PC-9 (cell line): ENCODE measurements at regions not wholly inside any gene's neighbourhood (a gene's known extent, or its start where the extent isn't known, plus 50 kb on each side); places are given as distances from the start of the nearest gene placed in this dataset.

ENCODE experiments used
- BruUV-seq: library from RNA; stranded (reverse); fragments of 400-500 nt; replicated peaks from 2 replicates; lab custom pipeline; 2021; lab: Mats Ljungman, UMichigan
- CTCF ChIA-PET: fragments of 300-600 bp; sonication (Branson Sonifier 250); formaldehyde crosslinking; loops from one replicate; lab custom pipeline; 2022; ENCODE audit warnings: antibody characterized with exemption; lab: Charles Lee
- POLR2A ChIA-PET: fragments of 300-600 bp; sonication (Branson Sonifier 250); formaldehyde crosslinking; loops from one replicate; lab custom pipeline; 2022; ENCODE audit warnings: antibody characterized with exemption; ENCODE audit not compliant: unreplicated experiment; lab: Charles Lee
- DNase-seq, 2 experiments: peaks; one replicate each; pipeline versions ENCODE4 v3.0.0 to v3.0.0-alpha.2; 2015 to 2022; ENCODE audit warnings: mixed read lengths in 1 of 2
- H2AFZ ChIP-seq: fragments of 200-600 bp; sonication (generic); 2 replicates; pipeline ENCODE4 v1.8.1; 2017; ENCODE audit warnings: antibody characterized with exemption
- H3F3A ChIP-seq: fragments of 200-600 bp; sonication (generic); 2 replicates; pipeline ENCODE4 v1.8.1; 2017; ENCODE audit warnings: antibody characterized with exemption, mild to moderate bottlenecking, low read depth; ENCODE audit not compliant: insufficient read depth
- H3K27ac ChIP-seq: fragments of 200-600 bp; sonication (generic); 2 replicates; pipeline ENCODE4 v1.6.1; 2016; ENCODE audit warnings: mixed run types
- H3K27me3 ChIP-seq: fragments of 200-600 bp; sonication (generic); 2 replicates; pipeline ENCODE4 v1.6.1; 2016; ENCODE audit warnings: low read depth, mixed run types; ENCODE audit not compliant: insufficient read depth
- H3K36me3 ChIP-seq: fragments of 200-600 bp; sonication (generic); 2 replicates; pipeline ENCODE4 v1.6.1; 2016; ENCODE audit warnings: low read depth, mixed run types
- H3K4me1 ChIP-seq: fragments of 200-600 bp; sonication (generic); replicated peaks from 2 replicates; pipeline ENCODE4 v1.6.1; 2016; ENCODE audit warnings: mixed run types; ENCODE audit not compliant: insufficient read depth
- H3K4me2 ChIP-seq: fragments of 200-600 bp; sonication (generic); 2 replicates; pipeline ENCODE4 v1.6.1; 2017; ENCODE audit warnings: mixed run types
- H3K4me3 ChIP-seq: fragments of 200-600 bp; sonication (generic); 2 replicates; pipeline ENCODE4 v1.6.1; 2016; ENCODE audit warnings: mixed run types
- H3K79me2 ChIP-seq: fragments of 200-600 bp; sonication (generic); 2 replicates; pipeline ENCODE4 v1.6.1; 2017; ENCODE audit warnings: low read depth, mixed run types
- H3K9me2 ChIP-seq: fragments of 200-600 bp; sonication (generic); 2 replicates; pipeline ENCODE4 v1.8.1; 2017; ENCODE audit warnings: mild to moderate bottlenecking; ENCODE audit not compliant: insufficient read depth
- H3K9me3 ChIP-seq: fragments of 200-600 bp; sonication (generic); 2 replicates; pipeline ENCODE4 v1.8.1; 2016; ENCODE audit warnings: low read depth; ENCODE audit not compliant: insufficient read depth
- H4K20me1 ChIP-seq: fragments of 200-600 bp; sonication (generic); 2 replicates; pipeline ENCODE4 v1.8.1; 2017; ENCODE audit not compliant: insufficient read depth
- CTCF ChIP-seq: fragments of 200-600 bp; sonication (generic); conservative IDR thresholded peaks from 2 replicates; pipeline ENCODE4 v1.6.1; 2017; ENCODE audit warnings: mixed run types, antibody characterized with exemption, mild to moderate bottlenecking, moderate library complexity
- EZH2 ChIP-seq: fragments of 200-600 bp; sonication (generic); IDR thresholded peaks from 2 replicates; pipeline ENCODE4 v1.8.0; 2017; ENCODE audit warnings: antibody characterized with exemption, low read depth
- intact Hi-C: fragments of 100-400 bp; cut with micrococcal nuclease; formaldehyde crosslinking; loops from one replicate; pipeline ENCODE4 v1.10.0; 2022; ENCODE audit not compliant: unreplicated experiment

DNA sequence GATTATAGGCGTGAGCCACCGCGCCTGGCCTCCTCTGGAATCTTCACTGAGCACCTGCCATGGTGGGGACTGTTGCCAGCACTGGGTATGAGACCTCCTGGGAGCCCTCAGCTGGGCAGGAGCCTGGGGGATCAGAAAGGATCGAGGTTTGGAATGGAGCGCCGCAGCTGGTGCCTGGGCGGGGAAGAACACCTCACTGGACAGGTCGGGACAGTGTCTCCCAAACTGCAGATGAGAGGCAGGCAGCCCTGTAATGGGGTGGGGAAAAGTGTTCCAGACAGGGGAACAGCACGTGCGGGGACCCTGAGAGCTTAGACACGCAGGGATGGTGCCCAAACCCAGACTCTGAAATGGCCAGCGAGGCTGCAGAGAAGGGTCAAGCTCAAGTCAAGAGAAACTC, 150.9 kb upstream of the C1orf174 start:
- DNase-seq = no peak
- ChIA-PET CTCF (no interaction called here), POLR2A (no interaction called here)
- intact Hi-C loops = no loop called here
- H3K27ac ChIP-seq = no peak overlapping the region
- peaks cover 96% of the 10 kb centered on the region for H3K27me3 ChIP-seq
- TF ChIP-seq EZH2 (no peak), CTCF (no peak)
- H4K20me1 ChIP-seq = no peaks in the 10 kb centered on the region
- no peak overlapping the region for H3K4me2 ChIP-seq
- H2AFZ ChIP-seq = no peak overlapping the region
- H3K79me2 ChIP-seq = no peaks in the 10 kb centered on the region
- no peaks in the 10 kb centered on the region for H3K36me3 ChIP-seq
- H3F3A ChIP-seq = no peaks in the 10 kb centered on the region
- H3K4me1 ChIP-seq = no peaks in the 10 kb centered on the region
- no peaks in the 10 kb centered on the region for H3K9me3 ChIP-seq
- BruUV-seq = no TSS peak
- H3K9me2 ChIP-seq = no peaks in the 10 kb centered on the region
- H3K4me3 ChIP-seq = no peak overlapping the region

DNA sequence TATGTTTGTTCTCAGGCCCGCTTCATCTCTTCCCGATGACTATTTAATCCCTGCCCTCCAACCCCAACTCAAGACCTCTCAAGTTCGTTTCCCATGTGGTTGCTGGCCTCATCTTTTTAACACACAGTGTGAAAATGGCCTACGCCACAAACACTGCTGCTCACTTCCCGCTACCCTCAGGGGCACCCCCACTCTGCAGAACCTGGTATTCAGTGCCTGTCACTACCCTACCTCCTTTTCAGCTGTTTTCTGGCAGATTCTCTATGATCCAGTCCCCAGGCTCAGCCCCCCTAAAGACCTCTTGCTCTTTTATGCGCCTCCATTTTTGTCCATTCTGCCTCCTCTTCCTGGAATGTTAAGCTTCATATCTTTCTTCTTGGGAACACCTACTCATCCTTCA, 152.6 kb upstream of the C1orf174 start:
- no TSS peak for BruUV-seq
- intact Hi-C loops = no loop called here

DNA sequence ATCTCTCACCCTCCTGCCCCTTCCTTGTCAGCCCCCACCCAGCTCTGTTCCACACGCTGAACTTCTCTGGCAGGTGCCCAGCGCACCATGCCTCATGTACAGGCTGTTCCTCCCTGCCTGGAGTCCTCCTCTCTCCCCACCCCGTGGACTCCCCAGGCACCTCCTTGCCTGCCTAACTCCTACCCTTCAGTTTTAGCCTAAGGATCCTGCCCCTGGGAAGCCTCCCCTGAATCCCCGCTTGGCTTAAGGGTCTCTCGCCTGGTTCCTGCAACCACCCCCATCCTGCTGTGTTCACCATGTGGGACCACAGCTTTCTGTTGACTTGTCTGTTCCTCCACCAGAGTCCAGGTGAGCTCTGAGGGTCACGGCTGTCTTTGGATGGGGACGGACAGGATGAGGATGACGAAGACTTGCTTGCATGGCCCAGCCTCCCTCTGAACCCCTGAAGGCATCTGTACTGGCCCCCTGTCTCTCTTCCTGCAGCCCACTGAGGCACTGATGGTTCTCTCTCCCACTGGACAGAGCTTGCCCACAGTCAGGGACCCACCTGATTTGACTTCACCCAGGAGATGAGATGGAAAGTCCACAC, 153.2 kb upstream of the C1orf174 start:
- no TSS peak for BruUV-seq
- H3K4me1 ChIP-seq = no peaks in the 10 kb centered on the region
- TF ChIP-seq EZH2 (no peak), CTCF (no peak)
- no peak for DNase-seq
- no peak overlapping the region for H3K4me2 ChIP-seq
- peaks cover 96% of the 10 kb centered on the region for H3K27me3 ChIP-seq
- H3K9me2 ChIP-seq = no peaks in the 10 kb centered on the region
- no peak overlapping the region for H3K4me3 ChIP-seq
- CTCF ChIA-PET = no interaction called here
- H3K9me3 ChIP-seq = no peaks in the 10 kb centered on the region
- POLR2A ChIA-PET = no interaction called here
- H3K79me2 ChIP-seq = no peaks in the 10 kb centered on the region
- H3K27ac ChIP-seq = no peak overlapping the region
- no peaks in the 10 kb centered on the region for H3K36me3 ChIP-seq
- H4K20me1 ChIP-seq = no peaks in the 10 kb centered on the region
- no peak overlapping the region for H2AFZ ChIP-seq
- H3F3A ChIP-seq = no peaks in the 10 kb centered on the region
- intact Hi-C loops = no loop called here

More for the DNA sequence above, 152.6 kb upstream of the C1orf174 start:
- no peak overlapping the region for H3K27ac ChIP-seq
- no peaks in the 10 kb centered on the region for H3K36me3 ChIP-seq
- no peaks in the 10 kb centered on the region for H3F3A ChIP-seq
- no peaks in the 10 kb centered on the region for H3K4me1 ChIP-seq
- ChIA-PET CTCF (no interaction called here), POLR2A (no interaction called here)
- no peak overlapping the region for H3K4me2 ChIP-seq
- H3K79me2 ChIP-seq = no peaks in the 10 kb centered on the region
- peaks cover 96% of the 10 kb centered on the region for H3K27me3 ChIP-seq
- no peak overlapping the region for H2AFZ ChIP-seq
- H3K4me3 ChIP-seq = no peak overlapping the region
- DNase-seq = no peak
- no peak for TF ChIP-seq CTCF
- no peak for TF ChIP-seq EZH2
- no peaks in the 10 kb centered on the region for H3K9me3 ChIP-seq
- H4K20me1 ChIP-seq = no peaks in the 10 kb centered on the region
- no peaks in the 10 kb centered on the region for H3K9me2 ChIP-seq
